ENCODE measurements at regions not wholly inside any gene's neighbourhood (a gene's known extent, or its start where the extent isn't known, plus 50 kb on each side); places are given as distances from the start of the nearest gene placed in this dataset.
A peak's percentile ranks its signal among the peaks of the same experiment; 100 is the strongest.

DNA sequence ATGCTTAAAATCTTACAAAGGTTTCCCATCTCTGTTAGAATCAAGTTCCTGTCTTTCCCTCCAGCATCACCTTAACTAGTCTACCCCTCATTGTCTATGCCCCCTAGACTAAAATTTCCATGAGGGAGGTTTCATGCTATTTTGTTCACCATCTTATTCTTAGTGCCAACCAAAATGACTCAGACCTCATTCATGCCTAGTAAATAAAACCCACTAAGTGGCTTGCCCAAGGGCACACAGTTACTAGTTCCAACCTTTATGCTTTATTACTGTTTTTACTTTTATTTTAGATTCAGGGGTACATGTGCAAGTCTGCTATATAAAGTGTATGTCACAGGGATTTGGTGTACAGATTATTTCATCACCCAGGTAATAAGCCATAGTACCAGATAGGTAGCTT lies 469.1 kb upstream of the FAT3 start:
- no peak overlapping the region for H3K18ac ChIP-seq (ENCODE audit: low read depth in 1 of 2, low read length in 2 of 2)
- H3K36me3 ChIP-seq (ENCODE audit: control insufficient read depth in 1 of 2, insufficient read depth in 2 of 2, low read depth in 1 of 2, low read length in 2 of 2) = no peaks in the 10 kb centered on the region
- H2AK5ac ChIP-seq (ENCODE audit: low read length, severe bottlenecking) = no peak overlapping the region
- no peak overlapping the region for H3K23ac ChIP-seq (ENCODE audit: low read length in 2 of 2)
- no peak overlapping the region for H3K14ac ChIP-seq (ENCODE audit: low read length in 2 of 2)
- no peak overlapping the region for H3K4ac ChIP-seq (ENCODE audit: low read depth in 1 of 2, low read length in 2 of 2)
- H2BK12ac ChIP-seq (ENCODE audit: low read length in 2 of 2) = no peak overlapping the region
- H4K8ac ChIP-seq (ENCODE audit: low read length) = no peak overlapping the region
- no peak overlapping the region for H2BK15ac ChIP-seq (ENCODE audit: low read depth, poor library complexity, severe bottlenecking)
- no peak overlapping the region for H2AFZ ChIP-seq (ENCODE audit: low read depth, low read length)
- H3K27ac ChIP-seq (ENCODE audit: low read length, poor library complexity, severe bottlenecking) = no peak overlapping the region
- H3K79me1 ChIP-seq (replicated peaks; ENCODE audit: low read length, poor library complexity, severe bottlenecking) = no peaks in the 10 kb centered on the region
- H3K4me1 ChIP-seq (ENCODE audit: control insufficient read depth, insufficient read depth, low read depth, low read length) = no peaks in the 10 kb centered on the region
- no peak overlapping the region for H3K4me3 ChIP-seq (ENCODE audit: insufficient read depth in 1 of 2, low read depth in 1 of 2, low read length in 2 of 2)
- H3K4me2 ChIP-seq (ENCODE audit: low read length, poor library complexity, severe bottlenecking) = no peak overlapping the region
- no peak overlapping the region for H2BK5ac ChIP-seq (ENCODE audit: low read depth, low read length, poor library complexity, severe bottlenecking)
- peaks cover 11% of the 10 kb centered on the region for H3K9me3 ChIP-seq (ENCODE audit: control insufficient read depth, low read length)
- no peak overlapping the region for H3K9ac ChIP-seq (ENCODE audit: low read length)
- DNase-seq = no peak
- no peak overlapping the region for H2BK120ac ChIP-seq (ENCODE audit: low read depth, low read length)
- H4K91ac ChIP-seq (ENCODE audit: low read length) = no peak overlapping the region
- no peaks in the 10 kb centered on the region for H3K27me3 ChIP-seq (ENCODE audit: control insufficient read depth in 1 of 2, insufficient read depth in 1 of 2, low read length in 2 of 2)

DNA sequence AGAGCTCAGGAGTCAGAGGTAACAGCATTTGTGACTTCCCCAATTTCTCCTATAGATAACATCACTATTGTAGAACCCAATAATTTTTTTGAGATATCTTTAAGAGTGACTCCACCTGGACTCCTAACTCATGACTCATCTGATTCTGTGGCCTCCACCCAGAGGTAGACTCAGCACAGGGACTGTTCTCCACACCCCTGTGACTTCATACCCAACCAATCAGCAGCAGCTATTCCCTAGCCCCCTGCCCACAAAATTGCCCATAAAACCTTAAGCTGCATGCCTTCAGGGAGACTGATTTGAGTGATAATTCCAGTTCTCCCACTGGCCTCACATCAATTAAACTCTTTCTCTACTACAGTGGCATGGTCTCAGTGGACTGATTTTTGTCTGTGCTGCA lies 475.4 kb upstream of the FAT3 start:
- H3K4ac ChIP-seq (ENCODE audit: low read depth in 1 of 2, low read length in 2 of 2) = no peak overlapping the region
- no peaks in the 10 kb centered on the region for H3K79me1 ChIP-seq (replicated peaks; ENCODE audit: low read length, poor library complexity, severe bottlenecking)
- no peak overlapping the region for H2AK5ac ChIP-seq (ENCODE audit: low read length, severe bottlenecking)
- no peak overlapping the region for H4K91ac ChIP-seq (ENCODE audit: low read length)
- no peak overlapping the region for H3K4me2 ChIP-seq (ENCODE audit: low read length, poor library complexity, severe bottlenecking)
- no peak overlapping the region for H3K23ac ChIP-seq (ENCODE audit: low read length in 2 of 2)
- DNase-seq = no peak
- H2AFZ ChIP-seq (ENCODE audit: low read depth, low read length) = no peak overlapping the region
- no peak overlapping the region for H2BK12ac ChIP-seq (ENCODE audit: low read length in 2 of 2)
- no peak overlapping the region for H3K27ac ChIP-seq (ENCODE audit: low read length, poor library complexity, severe bottlenecking)
- no peak overlapping the region for H3K18ac ChIP-seq (ENCODE audit: low read depth in 1 of 2, low read length in 2 of 2)
- no peak overlapping the region for H3K4me3 ChIP-seq (ENCODE audit: insufficient read depth in 1 of 2, low read depth in 1 of 2, low read length in 2 of 2)
- H4K8ac ChIP-seq (ENCODE audit: low read length) = no peak overlapping the region
- no peak overlapping the region for H2BK5ac ChIP-seq (ENCODE audit: low read depth, low read length, poor library complexity, severe bottlenecking)
- H3K36me3 ChIP-seq (ENCODE audit: control insufficient read depth in 1 of 2, insufficient read depth in 2 of 2, low read depth in 1 of 2, low read length in 2 of 2) = no peaks in the 10 kb centered on the region
- H3K9ac ChIP-seq (ENCODE audit: low read length) = no peak overlapping the region
- no peaks in the 10 kb centered on the region for H3K9me3 ChIP-seq (ENCODE audit: control insufficient read depth, low read length)
- H3K27me3 ChIP-seq (ENCODE audit: control insufficient read depth in 1 of 2, insufficient read depth in 1 of 2, low read length in 2 of 2) = no peaks in the 10 kb centered on the region
- no peak overlapping the region for H3K14ac ChIP-seq (ENCODE audit: low read length in 2 of 2)
- H3K4me1 ChIP-seq (ENCODE audit: control insufficient read depth, insufficient read depth, low read depth, low read length) = peaks cover 2% of the 10 kb centered on the region
- H2BK120ac ChIP-seq (ENCODE audit: low read depth, low read length) = no peak overlapping the region
- no peak overlapping the region for H2BK15ac ChIP-seq (ENCODE audit: low read depth, poor library complexity, severe bottlenecking)

DNA sequence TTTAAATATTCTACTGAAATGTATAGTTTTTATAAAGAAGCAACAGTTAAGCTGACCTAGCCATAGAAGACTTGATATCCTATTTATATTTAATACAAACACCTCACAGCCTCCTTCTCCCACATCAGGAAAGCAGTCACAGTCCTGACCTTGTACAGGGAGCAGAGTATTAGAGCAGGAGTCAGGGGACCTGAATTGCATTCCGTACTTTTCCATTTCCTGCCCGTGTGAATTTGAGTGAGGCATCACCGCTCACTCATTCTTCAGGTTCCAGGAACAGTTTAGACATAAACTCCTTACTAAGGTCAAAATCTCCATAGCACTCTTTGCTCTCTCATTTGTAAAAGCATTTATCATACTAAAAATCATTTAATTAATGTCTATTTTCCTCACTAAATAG lies 482.5 kb upstream of the FAT3 start:
- Histone ChIP-seq H3K27ac (ENCODE audit: low read length, poor library complexity, severe bottlenecking) (peak overlapping the region; percentile 59), H3K23ac (ENCODE audit: low read length in 2 of 2) (no peak overlapping the region), H3K4me1 (ENCODE audit: control insufficient read depth, insufficient read depth, low read depth, low read length) (no peaks in the 10 kb centered on the region), H4K91ac (ENCODE audit: low read length) (no peak overlapping the region), H3K4ac (ENCODE audit: low read depth in 1 of 2, low read length in 2 of 2) (no peak overlapping the region), H3K4me3 (ENCODE audit: insufficient read depth in 1 of 2, low read depth in 1 of 2, low read length in 2 of 2) (no peak overlapping the region), H3K27me3 (ENCODE audit: control insufficient read depth in 1 of 2, insufficient read depth in 1 of 2, low read length in 2 of 2) (no peaks in the 10 kb centered on the region), H2AFZ (ENCODE audit: low read depth, low read length) (no peak overlapping the region), H2BK12ac (ENCODE audit: low read length in 2 of 2) (no peak overlapping the region), H3K9me3 (ENCODE audit: control insufficient read depth, low read length) (no peaks in the 10 kb centered on the region), H3K36me3 (ENCODE audit: control insufficient read depth in 1 of 2, insufficient read depth in 2 of 2, low read depth in 1 of 2, low read length in 2 of 2) (no peaks in the 10 kb centered on the region), H2BK120ac (ENCODE audit: low read depth, low read length) (no peak overlapping the region), H3K18ac (ENCODE audit: low read depth in 1 of 2, low read length in 2 of 2) (no peak overlapping the region), H2BK15ac (ENCODE audit: low read depth, poor library complexity, severe bottlenecking) (no peak overlapping the region), H3K14ac (ENCODE audit: low read length in 2 of 2) (no peak overlapping the region), H2AK5ac (ENCODE audit: low read length, severe bottlenecking) (no peak overlapping the region), H3K79me1 (replicated peaks; ENCODE audit: low read length, poor library complexity, severe bottlenecking) (no peaks in the 10 kb centered on the region), H3K4me2 (ENCODE audit: low read length, poor library complexity, severe bottlenecking) (no peak overlapping the region), H4K8ac (ENCODE audit: low read length) (no peak overlapping the region), H3K9ac (ENCODE audit: low read length) (no peak overlapping the region), H2BK5ac (ENCODE audit: low read depth, low read length, poor library complexity, severe bottlenecking) (no peak overlapping the region)
- DNase-seq = no peak
- 28% methylated on average over 3 of the region's 3 CpGs for WGBS

DNA sequence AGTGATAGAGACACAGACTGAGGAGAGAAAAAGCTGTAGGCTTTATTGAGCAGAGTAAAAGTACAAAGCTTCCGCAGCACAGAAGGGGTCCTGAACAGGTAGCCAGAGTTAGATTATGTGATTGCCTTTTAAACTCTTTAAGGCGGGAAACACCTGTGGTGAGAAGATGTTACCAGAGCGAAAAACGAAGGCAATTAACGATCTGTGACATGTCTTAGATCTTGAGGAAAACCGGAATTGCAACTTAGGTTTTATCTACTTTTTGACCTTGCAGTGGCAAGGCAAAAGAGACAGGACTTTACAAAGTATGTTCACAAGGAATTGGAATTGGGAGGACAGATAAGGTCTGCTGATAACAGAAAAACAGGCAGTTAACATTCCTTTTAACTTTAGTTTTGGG lies 493.6 kb upstream of the FAT3 start:
- Histone ChIP-seq H2AK5ac (ENCODE audit: low read length, severe bottlenecking) (no peak overlapping the region), H3K4me3 (ENCODE audit: insufficient read depth in 1 of 2, low read depth in 1 of 2, low read length in 2 of 2) (no peak overlapping the region), H2BK15ac (ENCODE audit: low read depth, poor library complexity, severe bottlenecking) (no peak overlapping the region), H3K27me3 (ENCODE audit: control insufficient read depth in 1 of 2, insufficient read depth in 1 of 2, low read length in 2 of 2) (no peaks in the 10 kb centered on the region), H3K36me3 (ENCODE audit: control insufficient read depth in 1 of 2, insufficient read depth in 2 of 2, low read depth in 1 of 2, low read length in 2 of 2) (no peaks in the 10 kb centered on the region), H3K9ac (ENCODE audit: low read length) (no peak overlapping the region), H2BK12ac (ENCODE audit: low read length in 2 of 2) (no peak overlapping the region), H3K4ac (ENCODE audit: low read depth in 1 of 2, low read length in 2 of 2) (no peak overlapping the region), H3K18ac (ENCODE audit: low read depth in 1 of 2, low read length in 2 of 2) (no peak overlapping the region), H3K27ac (ENCODE audit: low read length, poor library complexity, severe bottlenecking) (no peak overlapping the region), H4K91ac (ENCODE audit: low read length) (no peak overlapping the region), H2AFZ (ENCODE audit: low read depth, low read length) (no peak overlapping the region), H2BK5ac (ENCODE audit: low read depth, low read length, poor library complexity, severe bottlenecking) (no peak overlapping the region), H2BK120ac (ENCODE audit: low read depth, low read length) (no peak overlapping the region), H3K4me1 (ENCODE audit: control insufficient read depth, insufficient read depth, low read depth, low read length) (peaks cover 2% of the 10 kb centered on the region), H3K4me2 (ENCODE audit: low read length, poor library complexity, severe bottlenecking) (no peak overlapping the region), H3K23ac (ENCODE audit: low read length in 2 of 2) (no peak overlapping the region), H4K8ac (ENCODE audit: low read length) (no peak overlapping the region), H3K79me1 (replicated peaks; ENCODE audit: low read length, poor library complexity, severe bottlenecking) (no peaks in the 10 kb centered on the region), H3K14ac (ENCODE audit: low read length in 2 of 2) (no peak overlapping the region), H3K9me3 (ENCODE audit: control insufficient read depth, low read length) (peaks cover 16% of the 10 kb centered on the region)
- no peak for DNase-seq
- WGBS = 42% methylated on average over 6 of the region's 6 CpGs

All from mesenchymal stem cell (in vitro differentiated cells and primary cell).